GM12892 (cell line): ENCODE measurements at regions not wholly inside any gene's neighbourhood (a gene's known extent, or its start where the extent isn't known, plus 50 kb on each side); places are given as distances from the start of the nearest gene placed in this dataset.

Source experiments
- DNase-seq: peaks from one replicate; pipeline ENCODE4 v3.0.0; 2011; ENCODE audit not compliant: insufficient read length
- FAIRE-seq: peaks from 2 replicates; lab custom pipeline; 2011; peaks lifted over from hg19 to GRCh38; lab: Jason Lieb, UNC
- POLR2A ChIP-seq: IDR thresholded peaks from 2 replicates; pipeline ENCODE4 v1.6.1; 2011; ENCODE audit warnings: low read depth, low read length, control low read depth
- POLR2AphosphoS5 ChIP-seq: IDR thresholded peaks from 2 replicates; pipeline ENCODE4 v1.6.1; 2011; ENCODE audit warnings: low read depth, low read length, control low read depth
- TAF1 ChIP-seq: IDR thresholded peaks from 2 replicates; pipeline ENCODE4 v1.6.1; 2011; ENCODE audit warnings: low read depth, mild to moderate bottlenecking, control low read depth, low read length, borderline replicate concordance

DNA sequence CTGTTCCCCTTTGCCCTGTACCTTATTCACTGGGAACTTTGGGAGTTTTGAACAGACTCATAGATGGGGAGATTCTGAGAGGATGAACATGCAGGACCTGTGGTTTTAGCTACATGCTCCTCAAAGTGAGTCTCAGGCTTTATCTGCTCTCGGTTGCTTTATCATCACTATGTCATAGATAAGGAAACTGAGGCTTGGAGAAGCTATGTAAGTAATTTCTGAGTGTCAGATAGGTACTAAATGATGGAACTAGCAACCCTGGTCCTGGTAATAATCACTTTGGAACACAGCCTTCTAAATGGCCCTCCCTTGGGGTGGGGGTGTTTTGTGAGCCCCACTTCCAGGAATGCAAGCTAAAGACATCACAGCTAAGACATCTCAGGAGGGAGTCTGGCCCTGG is 186.2 kb upstream of the MEX3C start:
- FAIRE-seq (no peak), DNase-seq (no peak)
- no peak for TF ChIP-seq TAF1
- TF ChIP-seq POLR2AphosphoS5 = no peak
- TF ChIP-seq POLR2A = no peak

DNA sequence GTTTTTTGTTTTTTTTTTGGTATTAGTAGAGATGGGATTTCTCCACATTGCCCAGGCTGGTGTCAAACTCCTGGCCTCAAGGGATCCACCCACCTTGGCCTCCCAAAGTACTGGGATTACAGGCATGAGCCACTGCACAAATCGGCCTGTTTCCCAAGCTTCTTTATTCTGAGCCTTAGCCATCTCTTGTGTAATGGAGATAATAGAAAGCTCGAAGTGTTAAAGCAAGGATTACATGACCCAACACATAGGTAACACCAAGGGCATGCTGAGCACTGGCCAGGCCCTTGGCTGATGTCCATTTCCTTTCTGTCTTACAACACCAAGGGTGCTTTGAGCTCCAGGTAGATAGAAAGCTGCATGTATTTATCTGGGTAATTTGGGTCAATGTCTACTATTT is 187.8 kb upstream of the MEX3C start:
- DNase-seq (no peak), FAIRE-seq (no peak)
- TF ChIP-seq POLR2A (no peak), TAF1 (no peak)

DNA sequence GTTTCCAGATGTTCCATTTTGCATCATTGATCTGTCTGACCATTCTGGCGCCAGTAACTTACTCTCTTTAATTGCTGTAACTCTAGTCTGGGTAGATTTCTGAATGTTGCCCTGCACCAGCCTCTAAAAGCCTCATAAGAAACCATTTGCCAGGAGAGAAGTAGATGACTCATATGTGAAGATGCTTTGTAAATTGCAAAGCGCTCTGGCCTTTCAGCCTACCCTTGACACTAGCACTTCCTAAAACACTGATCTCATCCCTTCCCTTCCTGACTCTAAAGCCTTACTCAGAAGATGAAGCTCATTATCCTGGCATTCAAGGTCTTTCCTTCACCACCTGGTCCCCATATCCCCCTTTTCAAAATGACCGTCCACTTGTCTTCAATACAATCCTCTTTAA is 193.2 kb upstream of the MEX3C start:
- DNase-seq = no peak
- TF ChIP-seq POLR2A (no peak), TAF1 (no peak), POLR2AphosphoS5 (no peak)
- FAIRE-seq = no peak

GRCh38 chr18:51391215-51391614 is 193.7 kb upstream of the MEX3C start:
- DNase-seq = no peak
- FAIRE-seq = no peak
- TF ChIP-seq POLR2A (no peak), TAF1 (no peak), POLR2AphosphoS5 (no peak)

GRCh38 chr18:51391731-51392130 is 194.2 kb upstream of the MEX3C start:
- DNase-seq (no peak), FAIRE-seq (no peak)
- TF ChIP-seq POLR2A (no peak), POLR2AphosphoS5 (no peak), TAF1 (no peak)

DNA sequence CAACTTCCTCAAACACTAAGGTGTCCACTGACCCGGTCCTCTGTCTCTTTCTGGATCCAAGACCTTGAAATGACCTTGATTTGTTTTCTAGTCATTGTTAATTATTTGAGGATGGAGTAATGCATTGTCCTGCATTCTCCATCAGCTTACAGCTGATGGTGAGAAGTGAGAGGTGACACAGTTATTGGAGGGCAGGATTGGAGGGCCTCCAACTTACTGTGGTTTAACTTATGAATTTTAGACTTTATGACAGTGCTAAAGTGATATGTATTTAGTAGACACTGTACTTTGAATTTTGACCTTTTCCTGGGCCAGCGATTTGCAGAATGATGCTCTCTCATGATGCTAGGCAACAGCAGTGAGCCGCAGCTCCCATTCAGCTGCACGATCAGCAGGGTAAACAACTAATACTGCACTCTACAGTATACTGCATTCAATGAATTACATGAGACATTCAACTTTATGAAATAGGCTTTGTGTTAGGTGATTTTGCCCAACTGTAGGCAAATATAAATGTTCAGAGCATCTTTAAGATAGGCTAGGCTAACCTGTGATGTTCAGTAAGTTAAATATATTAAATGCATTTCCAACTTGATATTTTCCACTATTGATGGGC is 200.0 kb upstream of the MEX3C start:
- DNase-seq (no peak), FAIRE-seq (no peak)
- no peak for TF ChIP-seq POLR2AphosphoS5
- TF ChIP-seq POLR2A = no peak
- no peak for TF ChIP-seq TAF1

GRCh38 chr18:51398104-51398503 is 200.6 kb upstream of the MEX3C start:
- FAIRE-seq = no peak
- TF ChIP-seq POLR2A (no peak), POLR2AphosphoS5 (no peak), TAF1 (no peak)
- no peak for DNase-seq

- FAIRE-seq (no peak), DNase-seq (no peak)
- TF ChIP-seq TAF1 (no peak), POLR2AphosphoS5 (no peak), POLR2A (no peak)
Observed at GRCh38 chr18:51399491-51400122, 202.1 kb upstream of the MEX3C start.

GRCh38 chr18:51400721-51401120 is 203.2 kb upstream of the MEX3C start:
- FAIRE-seq (no peak), DNase-seq (no peak)
- TF ChIP-seq POLR2AphosphoS5 (no peak), POLR2A (no peak), TAF1 (no peak)

DNA sequence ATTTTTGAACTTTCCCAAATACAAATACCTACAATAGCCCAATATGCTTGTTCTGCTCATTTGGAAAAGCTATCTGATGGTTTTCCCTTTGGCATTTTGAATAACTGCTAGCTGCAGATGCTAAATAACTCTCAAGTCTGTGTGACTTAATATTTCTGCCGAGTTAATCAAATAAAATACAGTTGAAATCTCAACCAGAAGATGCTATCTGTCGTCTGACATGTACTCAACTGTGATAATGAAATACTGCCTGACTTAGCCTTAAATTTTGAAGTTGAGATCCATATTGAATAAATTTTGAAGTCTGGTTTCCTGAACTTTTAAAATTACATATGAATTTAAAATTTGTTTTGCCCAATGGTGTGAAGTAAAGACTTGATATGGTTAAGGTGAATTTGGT is 204.4 kb upstream of the MEX3C start:
- FAIRE-seq (no peak), DNase-seq (no peak)
- TF ChIP-seq POLR2AphosphoS5 (no peak), TAF1 (no peak), POLR2A (no peak)

- DNase-seq = no peak
- TF ChIP-seq POLR2A = no peak
- TF ChIP-seq POLR2AphosphoS5 = no peak
- TF ChIP-seq TAF1 = no peak
- FAIRE-seq = no peak
Observed at GRCh38 chr18:51404620-51405019, 207.1 kb upstream of the MEX3C start.

GRCh38 chr18:51405683-51406477 is 208.4 kb upstream of the MEX3C start:
- no peak for TF ChIP-seq TAF1
- no peak for TF ChIP-seq POLR2AphosphoS5
- TF ChIP-seq POLR2A = no peak
- DNase-seq (no peak), FAIRE-seq (no peak)
